HFFc6 (cell line): ENCODE measurements at regions not wholly inside any gene's neighbourhood (a gene's known extent, or its start where the extent isn't known, plus 50 kb on each side); places are given as distances from the start of the nearest gene placed in this dataset.

Experiments
- DNase-seq: peaks from one replicate; pipeline ENCODE4 v3.0.0-alpha.2; 2018
- H3K27ac Mint-ChIP-seq: 2 replicates; pipeline ENCODE4 v1.8.0; 2020; ENCODE audit warnings: mild to moderate bottlenecking, mixed read lengths
- H3K27me3 Mint-ChIP-seq: 2 replicates; pipeline ENCODE4 v1.8.0; 2021; ENCODE audit warnings: mild to moderate bottlenecking, moderate library complexity, mixed read lengths; ENCODE audit not compliant: insufficient read depth
- H3K36me3 Mint-ChIP-seq: 2 replicates; pipeline ENCODE4 v1.8.0; 2021; ENCODE audit warnings: low read depth, mixed read lengths
- H3K4me1 Mint-ChIP-seq: 2 replicates; pipeline ENCODE4 v1.8.0; 2020; ENCODE audit warnings: low read depth, mixed read lengths
- H3K4me3 Mint-ChIP-seq: 2 replicates; pipeline ENCODE4 v1.8.0; 2020; ENCODE audit warnings: mild to moderate bottlenecking, moderate library complexity, mixed read lengths
- H3K9me3 Mint-ChIP-seq: 2 replicates; pipeline ENCODE4 v1.8.0; 2020; ENCODE audit warnings: mild to moderate bottlenecking, mixed read lengths
- TF ChIP-seq, protein P1 (sequence below): fragments of 200-600 bp; sonication (generic); IDR thresholded peaks from 2 replicates; pipeline ENCODE4 v1.5.0; 2021; ENCODE audit warnings: antibody characterized with exemption, mild to moderate bottlenecking

DNA sequence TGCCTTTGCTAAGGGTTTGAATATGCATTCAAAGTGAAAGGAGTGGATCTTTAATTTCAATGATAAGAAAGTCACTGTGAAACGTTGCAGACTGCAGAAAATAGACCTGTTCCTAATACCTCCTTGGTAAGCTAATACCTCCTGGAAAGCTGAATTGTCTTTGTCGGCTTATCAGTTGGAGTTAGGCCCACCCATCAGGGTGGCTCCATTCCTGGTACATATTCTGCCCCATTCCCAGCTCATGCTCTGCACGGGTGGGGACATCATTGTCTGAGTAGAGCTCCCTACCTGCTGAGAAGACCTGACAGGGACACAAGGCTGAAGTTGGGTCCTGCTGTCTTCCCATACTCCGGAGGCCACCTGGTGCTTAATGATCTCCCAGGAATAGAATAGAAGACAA is 203.3 kb downstream of the EN1 start:
- H3K27me3 Mint-ChIP-seq = no peaks in the 10 kb centered on the region; the same call in 1 of the 2 replicates
- no peaks in the 10 kb centered on the region for H3K36me3 Mint-ChIP-seq
- DNase-seq = no peak
- no peaks in the 10 kb centered on the region for H3K9me3 Mint-ChIP-seq
- H3K27ac Mint-ChIP-seq = no peak overlapping the region
- peaks cover 6% of the 10 kb centered on the region; the same call in 1 of the 2 replicates for H3K4me1 Mint-ChIP-seq
- no peak overlapping the region for H3K4me3 Mint-ChIP-seq
- TF ChIP-seq, protein P1, sequence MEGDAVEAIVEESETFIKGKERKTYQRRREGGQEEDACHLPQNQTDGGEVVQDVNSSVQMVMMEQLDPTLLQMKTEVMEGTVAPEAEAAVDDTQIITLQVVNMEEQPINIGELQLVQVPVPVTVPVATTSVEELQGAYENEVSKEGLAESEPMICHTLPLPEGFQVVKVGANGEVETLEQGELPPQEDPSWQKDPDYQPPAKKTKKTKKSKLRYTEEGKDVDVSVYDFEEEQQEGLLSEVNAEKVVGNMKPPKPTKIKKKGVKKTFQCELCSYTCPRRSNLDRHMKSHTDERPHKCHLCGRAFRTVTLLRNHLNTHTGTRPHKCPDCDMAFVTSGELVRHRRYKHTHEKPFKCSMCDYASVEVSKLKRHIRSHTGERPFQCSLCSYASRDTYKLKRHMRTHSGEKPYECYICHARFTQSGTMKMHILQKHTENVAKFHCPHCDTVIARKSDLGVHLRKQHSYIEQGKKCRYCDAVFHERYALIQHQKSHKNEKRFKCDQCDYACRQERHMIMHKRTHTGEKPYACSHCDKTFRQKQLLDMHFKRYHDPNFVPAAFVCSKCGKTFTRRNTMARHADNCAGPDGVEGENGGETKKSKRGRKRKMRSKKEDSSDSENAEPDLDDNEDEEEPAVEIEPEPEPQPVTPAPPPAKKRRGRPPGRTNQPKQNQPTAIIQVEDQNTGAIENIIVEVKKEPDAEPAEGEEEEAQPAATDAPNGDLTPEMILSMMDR = no peak

DNA sequence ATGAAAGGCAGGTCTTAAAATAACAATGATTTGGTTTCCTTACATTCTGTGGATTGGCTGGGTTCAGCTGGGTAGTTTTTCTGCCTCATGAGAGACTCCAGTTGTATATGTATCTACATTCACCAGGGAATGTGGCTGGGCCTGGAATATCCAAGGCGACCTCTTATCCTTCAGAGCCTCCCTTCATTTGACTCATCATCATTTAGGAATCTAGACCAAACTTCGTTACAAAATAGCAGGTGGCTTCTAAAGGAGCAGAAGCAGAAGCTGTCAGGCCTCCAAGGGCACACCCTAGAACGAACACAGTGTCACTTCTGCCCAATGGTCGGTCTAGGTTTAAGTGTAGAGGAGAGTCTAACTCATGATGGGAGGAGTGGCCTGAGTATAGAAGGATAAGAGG is 204.2 kb downstream of the EN1 start:
- TF ChIP-seq, protein P1 = no peak
- peaks cover 6% of the 10 kb centered on the region; the same call in 1 of the 2 replicates for H3K4me1 Mint-ChIP-seq
- H3K36me3 Mint-ChIP-seq = no peaks in the 10 kb centered on the region
- H3K9me3 Mint-ChIP-seq = no peaks in the 10 kb centered on the region
- peaks cover 2% of the 10 kb centered on the region; the same call in 1 of the 2 replicates for H3K27me3 Mint-ChIP-seq
- no peak for DNase-seq
- no peak overlapping the region for H3K4me3 Mint-ChIP-seq
- no peak overlapping the region for H3K27ac Mint-ChIP-seq

DNA sequence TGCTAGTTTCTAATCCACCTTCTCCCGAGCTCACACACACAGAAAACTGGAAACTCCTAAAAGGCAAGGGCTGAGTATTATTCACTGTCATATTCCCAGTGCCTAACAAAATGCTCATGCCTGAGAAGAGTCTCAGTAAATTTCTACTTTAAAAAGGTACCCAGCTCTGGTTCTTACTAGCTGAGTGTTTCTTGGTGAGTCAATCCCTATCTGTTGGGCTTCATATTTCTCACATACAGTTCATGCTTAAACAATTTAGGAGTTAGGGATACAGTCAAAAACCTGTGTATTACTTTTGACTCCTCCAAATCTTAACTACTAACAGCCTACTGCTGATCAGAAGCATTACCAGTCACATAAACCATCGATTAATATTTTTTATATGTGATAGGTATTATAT is 204.9 kb downstream of the EN1 start:
- Mint-ChIP-seq H3K4me1 (peaks cover 6% of the 10 kb centered on the region; the same call in 1 of the 2 replicates), H3K9me3 (no peaks in the 10 kb centered on the region), H3K36me3 (no peaks in the 10 kb centered on the region), H3K27me3 (peaks cover 2% of the 10 kb centered on the region; the same call in 1 of the 2 replicates), H3K27ac (no peak overlapping the region), H3K4me3 (no peak overlapping the region)
- no peak for DNase-seq
- TF ChIP-seq, protein P1 = no peak

DNA sequence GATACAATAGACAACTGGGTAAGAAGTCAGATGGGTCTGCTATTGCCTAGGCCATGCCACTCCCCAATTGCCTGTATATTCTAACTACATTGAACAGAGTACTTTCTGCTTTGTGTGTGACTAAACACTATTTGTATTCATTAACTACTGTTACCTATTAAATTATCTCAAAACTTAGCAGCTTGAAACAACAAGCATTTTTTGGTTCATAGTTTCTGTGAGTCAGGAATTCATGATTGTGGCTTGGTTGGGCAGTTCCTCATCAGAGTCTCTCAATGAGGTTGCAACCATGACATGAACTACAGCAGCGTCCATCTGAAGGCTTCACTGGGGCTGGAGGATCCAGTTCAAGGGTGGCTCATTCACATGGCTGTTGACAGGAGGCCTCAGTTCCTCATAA is 205.7 kb downstream of the EN1 start:
- Mint-ChIP-seq H3K4me1 (peaks cover 6% of the 10 kb centered on the region; the same call in 1 of the 2 replicates), H3K27me3 (peaks cover 2% of the 10 kb centered on the region; the same call in 1 of the 2 replicates), H3K4me3 (no peak overlapping the region), H3K27ac (no peak overlapping the region), H3K36me3 (no peaks in the 10 kb centered on the region), H3K9me3 (no peaks in the 10 kb centered on the region)
- TF ChIP-seq, protein P1 = no peak
- no peak for DNase-seq

DNA sequence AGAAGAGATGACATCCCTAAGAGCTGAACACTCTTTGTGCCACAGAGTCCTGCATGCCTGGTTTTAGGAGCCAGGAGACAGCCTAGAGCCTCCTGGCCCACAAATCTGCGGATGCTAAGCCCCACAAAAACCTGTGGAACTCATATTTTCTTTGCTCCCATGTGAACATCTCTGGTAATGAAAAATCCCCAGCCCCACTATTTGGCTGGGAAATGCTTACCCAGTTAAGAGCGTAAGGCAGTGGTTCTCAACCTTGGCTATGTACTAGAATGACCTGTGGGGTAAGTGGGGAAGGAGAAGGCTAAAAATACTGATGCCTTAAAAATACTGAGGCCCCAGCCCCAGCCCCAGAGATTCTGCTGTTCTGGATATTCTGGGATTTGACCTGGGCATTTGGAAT is 208.1 kb downstream of the EN1 start:
- TF ChIP-seq, protein P1 = no peak
- Mint-ChIP-seq H3K4me1 (peaks cover 6% of the 10 kb centered on the region; the same call in 1 of the 2 replicates), H3K27ac (no peak overlapping the region), H3K36me3 (no peaks in the 10 kb centered on the region), H3K4me3 (no peak overlapping the region), H3K27me3 (peaks cover 2% of the 10 kb centered on the region; the same call in 1 of the 2 replicates), H3K9me3 (no peaks in the 10 kb centered on the region)
- DNase-seq = no peak

DNA sequence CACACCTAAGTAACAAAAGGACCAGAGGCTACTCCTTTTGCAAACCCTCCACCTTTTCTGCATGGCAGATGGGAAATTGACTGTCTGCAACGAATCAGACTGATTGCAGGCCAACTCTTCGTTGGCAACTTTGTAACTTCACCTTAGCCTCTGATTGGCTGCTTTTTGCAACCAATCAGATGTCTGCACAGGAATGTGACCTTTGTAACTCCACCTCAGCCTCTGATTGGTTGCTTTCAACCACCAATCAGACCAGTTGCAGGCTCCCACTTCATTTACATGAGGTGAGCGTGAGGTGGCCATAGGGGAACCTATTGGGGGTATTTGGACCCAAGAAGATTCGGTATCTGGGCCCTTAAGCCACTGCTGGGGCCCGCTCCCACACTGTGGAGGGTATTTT is 209.0 kb downstream of the EN1 start:
- Mint-ChIP-seq H3K36me3 (no peaks in the 10 kb centered on the region), H3K27ac (no peak overlapping the region)

More for the DNA sequence above, 209.0 kb downstream of the EN1 start:
- Mint-ChIP-seq H3K9me3 (no peaks in the 10 kb centered on the region), H3K4me3 (no peak overlapping the region), H3K4me1 (peaks cover 6% of the 10 kb centered on the region; the same call in 1 of the 2 replicates), H3K27me3 (peaks cover 5% of the 10 kb centered on the region)
- DNase-seq = no peak
- TF ChIP-seq, protein P1 = no peak
